HFF-Myc (cell line): ENCODE measurements at regions not wholly inside any gene's neighbourhood (a gene's known extent, or its start where the extent isn't known, plus 50 kb on each side); places are given as distances from the start of the nearest gene placed in this dataset.

Experiments
- DNase-seq: peaks from one replicate; pipeline ENCODE4 v3.0.0-alpha.2; 2011; ENCODE audit warnings: low read depth; ENCODE audit errors: extremely low read depth
- H3K4me3 ChIP-seq: replicated peaks from 2 replicates; pipeline ENCODE4 v1.5.1; 2011; ENCODE audit warnings: low read depth, mild to moderate bottlenecking, control low read depth, low read length
- CTCF ChIP-seq: IDR thresholded peaks from 2 replicates; pipeline ENCODE4 v1.5.1; 2012; ENCODE audit warnings: mild to moderate bottlenecking, low read depth, low read length, control low read depth; ENCODE audit errors: missing control alignments

- TF ChIP-seq CTCF: no peak
- no peak overlapping the region for H3K4me3 ChIP-seq
- no peak for DNase-seq
Measured at GRCh38 chr10:35754519-35754918, 112.4 kb upstream of the FZD8 start.

- no peak for DNase-seq
- no peak overlapping the region for H3K4me3 ChIP-seq
- no peak for TF ChIP-seq CTCF
Measured at GRCh38 chr10:35752469-35753461, 110.7 kb upstream of the FZD8 start.

GRCh38 chr10:35751347-35751746 lies 109.3 kb upstream of the FZD8 start:
- DNase-seq: no peak
- no peak for TF ChIP-seq CTCF
- H3K4me3 ChIP-seq: no peak overlapping the region

GRCh38 chr10:35749230-35749629 lies 107.1 kb upstream of the FZD8 start:
- H3K4me3 ChIP-seq: no peak overlapping the region
- DNase-seq: no peak
- no peak for TF ChIP-seq CTCF

DNA sequence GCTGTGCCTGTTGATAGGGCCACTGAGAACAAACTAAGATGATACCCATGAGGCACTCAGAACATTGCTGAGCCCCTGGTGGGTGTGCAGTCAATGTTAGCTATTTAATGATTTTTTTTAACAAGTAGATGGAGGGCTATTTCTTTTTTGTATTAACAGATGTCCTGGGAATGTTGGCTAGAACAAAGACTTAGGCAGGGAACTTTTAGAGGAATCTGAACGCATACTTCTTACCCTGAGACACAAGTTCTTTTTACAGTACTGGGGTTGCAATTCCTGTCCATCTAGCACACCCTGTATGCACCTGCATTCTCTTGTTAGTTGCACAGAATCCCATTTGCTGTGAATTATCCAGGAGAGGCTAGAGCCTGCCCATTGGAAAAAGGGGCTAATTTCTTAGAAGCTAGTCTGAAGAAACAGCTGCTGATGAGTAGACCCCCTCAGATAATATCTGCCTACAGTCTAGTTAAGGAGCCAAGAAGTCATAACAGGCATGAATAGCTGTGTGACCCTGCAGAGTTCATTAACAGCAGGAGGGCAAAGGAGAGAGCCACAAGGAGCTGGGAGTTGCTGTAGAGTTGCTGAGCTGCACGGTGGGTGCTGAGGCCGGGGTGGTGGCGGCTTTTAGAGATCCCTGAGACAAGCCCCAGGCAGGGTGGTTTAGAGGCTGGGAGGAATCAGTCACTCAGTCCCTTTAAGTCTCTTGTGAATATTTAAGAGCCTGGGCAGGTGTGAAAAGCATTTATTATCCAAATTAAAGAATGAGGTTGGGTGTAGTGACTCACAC lies 103.7 kb upstream of the FZD8 start:
- no peak for TF ChIP-seq CTCF
- no peak for DNase-seq
- no peak overlapping the region for H3K4me3 ChIP-seq

- no peak for TF ChIP-seq CTCF
- DNase-seq: no peak
- H3K4me3 ChIP-seq: no peak overlapping the region
Measured at GRCh38 chr10:35743851-35744250, 101.8 kb upstream of the FZD8 start.
